ENCODE measurements at regions not wholly inside any gene's neighbourhood (a gene's known extent, or its start where the extent isn't known, plus 50 kb on each side); places are given as distances from the start of the nearest gene placed in this dataset.

- H3K18ac ChIP-seq (ENCODE audit: extremely low read depth, low read length) = no peak overlapping the region
- H3K4ac ChIP-seq (replicated peaks; ENCODE audit: insufficient read length, low read depth, low read length) = no peak overlapping the region
- no peaks in the 10 kb centered on the region for H4K20me1 ChIP-seq (replicated peaks in 1 of 2; ENCODE audit: control insufficient read depth in 1 of 2, insufficient read depth in 2 of 2, low read length in 2 of 2)
- H4K5ac ChIP-seq (ENCODE audit: insufficient read length, low read depth, low read length) = no peak overlapping the region
- H3K23ac ChIP-seq (ENCODE audit: insufficient read length) = no peak overlapping the region
- H3K36me3 ChIP-seq (ENCODE audit: control insufficient read depth in 2 of 4, insufficient read depth in 4 of 4, low read length in 3 of 4) = no peaks in the 10 kb centered on the region
- no peak overlapping the region for H2AFZ ChIP-seq (ENCODE audit: low read length)
- TF ChIP-seq EP300 (IDR thresholded peaks at IDR 0.05; ENCODE audit: borderline replicate concordance in 1 of 2, low read depth in 2 of 2, low read length in 2 of 2) = no peak
- TF ChIP-seq BRCA1 (IDR thresholded peaks at IDR 0.05; ENCODE audit: low read depth, low read length) = no peak
- no peak for TF ChIP-seq SIX5 (IDR thresholded peaks at IDR 0.05; ENCODE audit: low read depth, low read length)
- no peak for TF ChIP-seq RFX5 (IDR thresholded peaks at IDR 0.05; ENCODE audit: borderline replicate concordance, low read depth, low read length)
- no peak for TF ChIP-seq SIN3A (conservative IDR thresholded peaks at IDR 0.05 in 1 of 2, IDR thresholded peaks at IDR 0.05 in 1 of 2; ENCODE audit: low read depth in 1 of 2, low read length in 2 of 2)
- TF ChIP-seq SP1 (IDR thresholded peaks at IDR 0.05; ENCODE audit: low read depth, low read length) = no peak
- no peak for TF ChIP-seq CEBPB (IDR thresholded peaks at IDR 0.05; ENCODE audit: low read depth, low read length)
- TF ChIP-seq CTCF (IDR thresholded peaks at IDR 0.05; ENCODE audit: control extremely low read depth in 1 of 3, insufficient read depth in 1 of 3, low read depth in 1 of 3, low read length in 3 of 3) = peak in 2 of 3 experiments; percentile 37 to 39; a peak in 2 of 4 replicates
- TF ChIP-seq GABPA (IDR thresholded peaks at IDR 0.05; ENCODE audit: borderline replicate concordance, insufficient read depth, low read length) = no peak
- peak; percentile 69 to 71 for TF ChIP-seq RAD21 (IDR thresholded peaks at IDR 0.05 in 1 of 2, conservative IDR thresholded peaks at IDR 0.05 in 1 of 2; ENCODE audit: low read depth in 2 of 2, low read length in 2 of 2)
- TF ChIP-seq SIRT6 (IDR thresholded peaks at IDR 0.05; ENCODE audit: low read length) = no peak
- no peak overlapping the region for H3K4me3 ChIP-seq (ENCODE audit: extremely low read depth in 1 of 4, insufficient read depth in 2 of 4, low read depth in 3 of 4, low read length in 4 of 4)
- no peak overlapping the region for H3K14ac ChIP-seq (ENCODE audit: insufficient read length)
- H3K4me2 ChIP-seq (ENCODE audit: insufficient read depth in 1 of 2, low read depth in 2 of 2, low read length in 2 of 2) = no peak overlapping the region
- H4K91ac ChIP-seq (replicated peaks; ENCODE audit: insufficient read length, low read length) = no peak overlapping the region
- no peak overlapping the region for H2AK5ac ChIP-seq (ENCODE audit: low read depth, low read length)
- H3K23me2 ChIP-seq (ENCODE audit: low read depth, low read length) = no peaks in the 10 kb centered on the region
- no peaks in the 10 kb centered on the region for H3K79me2 ChIP-seq (ENCODE audit: control insufficient read depth in 1 of 2, insufficient read depth in 2 of 2, low read length in 2 of 2)
- no peak overlapping the region for H2BK5ac ChIP-seq (ENCODE audit: low read depth, low read length)
- H4K8ac ChIP-seq (ENCODE audit: extremely low read depth, insufficient read depth, low read length) = no peak overlapping the region
- ChIA-PET POLR2A (ENCODE audit: partially characterized antibody) (no interaction called here), CTCF (ENCODE audit: partially characterized antibody) (interaction anchor here (0.6 to 0.9 kb wide), 3 partner anchors 11 to 93 kb away, joined by 3 read pairs; no protein-coding TSS in a partner anchor)
- no peak overlapping the region for H2BK120ac ChIP-seq (replicated peaks; ENCODE audit: low read depth, low read length)
- H2BK20ac ChIP-seq (ENCODE audit: low read length) = no peak overlapping the region
- H3K56ac ChIP-seq (replicated peaks; ENCODE audit: insufficient read length, low read depth, low read length) = no peak overlapping the region
- no peak overlapping the region for H2BK12ac ChIP-seq (ENCODE audit: low read depth, low read length)
- H3K27me3 ChIP-seq (replicated peaks in 1 of 4; ENCODE audit: control insufficient read depth in 3 of 4, extremely low read depth in 1 of 4, insufficient read depth in 3 of 4, low read length in 3 of 4) = no peaks in the 10 kb centered on the region
- no peak overlapping the region for H2BK15ac ChIP-seq (ENCODE audit: low read length)
- DNase-seq (ENCODE audit: low read depth in 1 of 2, low spot score in 2 of 2) (no peak), FAIRE-seq (no peak)
- H3K79me1 ChIP-seq (ENCODE audit: low read depth, low read length) = no peaks in the 10 kb centered on the region
- H3K27ac ChIP-seq (ENCODE audit: low read depth, low read length) = no peak overlapping the region
- peaks cover 0 to 7% (median 2%) of the 10 kb centered on the region in 4 experiments; a peak in 2 of 7 replicates for H3K4me1 ChIP-seq (replicated peaks in 1 of 4; ENCODE audit: control insufficient read depth in 3 of 4, insufficient read depth in 4 of 4, low read length in 3 of 4)
- no peak overlapping the region for H3K9ac ChIP-seq (replicated peaks in 1 of 4; ENCODE audit: extremely low read depth in 1 of 4, low read depth in 3 of 4, low read length in 3 of 4)
- H3K9me3 ChIP-seq (ENCODE audit: insufficient read depth in 2 of 2, low read depth in 1 of 2, low read length in 1 of 2) = no peaks in the 10 kb centered on the region
- WGBS, 2 experiments (ENCODE audit: extremely low coverage in 1 of 2, insufficient coverage in 1 of 2, insufficient read length in 1 of 2, insufficient replicate concordance in 2 of 2, low coverage in 1 of 2, low lambda C conversion rate in 2 of 2, missing lambda C conversion rate in 1 of 2) = 79% methylated on average over 5 of the region's 5 CpGs; no CpG with 5 or more reads in 1 of the 2 experiments
These were observed 2005.9 kb upstream of the CELF4 start for GRCh38 chr18:39571511-39571910.

Measured in H1 (cell line).